ENCODE measurements at regions not wholly inside any gene's neighbourhood (a gene's known extent, or its start where the extent isn't known, plus 50 kb on each side); places are given as distances from the start of the nearest gene placed in this dataset.

DNA sequence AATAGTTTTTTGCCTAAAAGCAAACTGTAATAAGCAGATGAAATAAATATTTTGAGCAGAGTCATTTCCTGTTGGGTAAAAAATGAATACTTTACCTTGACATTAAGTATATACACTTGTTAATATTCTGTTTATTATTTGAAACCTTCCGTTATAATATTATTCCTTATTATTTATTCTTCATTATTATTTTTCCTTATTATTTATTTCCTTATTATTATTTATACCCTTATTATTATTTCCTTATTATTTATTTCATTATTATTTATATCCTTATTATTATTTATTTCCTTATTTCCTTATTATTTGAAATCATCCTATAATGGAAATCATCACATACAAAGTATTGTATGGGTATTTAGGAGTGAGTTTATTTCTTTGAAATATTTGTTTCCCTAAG is 232.2 kb upstream of the RBBP8 start:
- TF ChIP-seq EZH2 (IDR thresholded peaks at IDR 0.05; ENCODE audit: borderline replicate concordance, low read length): no peak
- TF ChIP-seq, protein P1, sequence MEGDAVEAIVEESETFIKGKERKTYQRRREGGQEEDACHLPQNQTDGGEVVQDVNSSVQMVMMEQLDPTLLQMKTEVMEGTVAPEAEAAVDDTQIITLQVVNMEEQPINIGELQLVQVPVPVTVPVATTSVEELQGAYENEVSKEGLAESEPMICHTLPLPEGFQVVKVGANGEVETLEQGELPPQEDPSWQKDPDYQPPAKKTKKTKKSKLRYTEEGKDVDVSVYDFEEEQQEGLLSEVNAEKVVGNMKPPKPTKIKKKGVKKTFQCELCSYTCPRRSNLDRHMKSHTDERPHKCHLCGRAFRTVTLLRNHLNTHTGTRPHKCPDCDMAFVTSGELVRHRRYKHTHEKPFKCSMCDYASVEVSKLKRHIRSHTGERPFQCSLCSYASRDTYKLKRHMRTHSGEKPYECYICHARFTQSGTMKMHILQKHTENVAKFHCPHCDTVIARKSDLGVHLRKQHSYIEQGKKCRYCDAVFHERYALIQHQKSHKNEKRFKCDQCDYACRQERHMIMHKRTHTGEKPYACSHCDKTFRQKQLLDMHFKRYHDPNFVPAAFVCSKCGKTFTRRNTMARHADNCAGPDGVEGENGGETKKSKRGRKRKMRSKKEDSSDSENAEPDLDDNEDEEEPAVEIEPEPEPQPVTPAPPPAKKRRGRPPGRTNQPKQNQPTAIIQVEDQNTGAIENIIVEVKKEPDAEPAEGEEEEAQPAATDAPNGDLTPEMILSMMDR (IDR thresholded peaks at IDR 0.05; ENCODE audit: low read length): no peak
